ENCODE measurements at regions not wholly inside any gene's neighbourhood (a gene's known extent, or its start where the extent isn't known, plus 50 kb on each side); places are given as distances from the start of the nearest gene placed in this dataset.
"Not testable (repeated sequence)": the region's sequence is repeated elsewhere in the genome, so short reads cannot be mapped to it uniquely, and the experiment has no call there.

- no peak for DNase-seq
Measured at GRCh38 chr5:152105085-152105484, 180.4 kb upstream of the GLRA1 start.

- no peak for DNase-seq
Measured at GRCh38 chr5:152104211-152104610, 179.6 kb upstream of the GLRA1 start.

- DNase-seq: not testable (repeated sequence)
Measured at GRCh38 chr5:152102908-152103307, 178.3 kb upstream of the GLRA1 start.

GRCh38 chr5:152102057-152102456, 177.4 kb upstream of the GLRA1 start:
- no peak for DNase-seq

GRCh38 chr5:152100462-152100861, 175.8 kb upstream of the GLRA1 start:
- DNase-seq: no peak

GRCh38 chr5:152097128-152097527, 172.5 kb upstream of the GLRA1 start:
- no peak for DNase-seq

GRCh38 chr5:152094716-152095115, 170.1 kb upstream of the GLRA1 start:
- DNase-seq: no peak

- no peak for DNase-seq
Measured at GRCh38 chr5:152094060-152094459, 169.4 kb upstream of the GLRA1 start.

- no peak for DNase-seq
Measured at GRCh38 chr5:152092580-152092979, 167.9 kb upstream of the GLRA1 start.

- no peak for DNase-seq
Measured at GRCh38 chr5:152089644-152090043, 165.0 kb upstream of the GLRA1 start.

GRCh38 chr5:152086668-152087067, 162.0 kb upstream of the GLRA1 start:
- DNase-seq: no peak

GRCh38 chr5:152084476-152084875, 159.8 kb upstream of the GLRA1 start:
- DNase-seq: no peak

GRCh38 chr5:152083231-152083630, 158.6 kb upstream of the GLRA1 start:
- no peak for DNase-seq

- no peak for DNase-seq
Measured at GRCh38 chr5:152072091-152072490, 147.4 kb upstream of the GLRA1 start.

- DNase-seq: no peak
Measured at GRCh38 chr5:152070591-152070990, 145.9 kb upstream of the GLRA1 start.

- no peak for DNase-seq
Measured at GRCh38 chr5:152066784-152067183, 142.1 kb upstream of the GLRA1 start.

GRCh38 chr5:152063004-152063403, 138.4 kb upstream of the GLRA1 start:
- DNase-seq: no peak

- DNase-seq: no peak
Measured at GRCh38 chr5:152061095-152061494, 136.4 kb upstream of the GLRA1 start.

- no peak for DNase-seq
Measured at GRCh38 chr5:152058267-152058666, 133.6 kb upstream of the GLRA1 start.

GRCh38 chr5:152056931-152057330, 132.3 kb upstream of the GLRA1 start:
- DNase-seq: no peak

GRCh38 chr5:152052470-152052869, 127.8 kb upstream of the GLRA1 start:
- DNase-seq: no peak

- DNase-seq: no peak
Measured at GRCh38 chr5:152051499-152052454, 127.1 kb upstream of the GLRA1 start.

- DNase-seq: no peak
Measured at GRCh38 chr5:152046361-152046760, 121.7 kb upstream of the GLRA1 start.

- not testable (repeated sequence) for DNase-seq
Measured at GRCh38 chr5:152038856-152039255, 114.2 kb upstream of the GLRA1 start.
